Endothelial cell of umbilical vein (primary cell): ENCODE measurements at regions not wholly inside any gene's neighbourhood (a gene's known extent, or its start where the extent isn't known, plus 50 kb on each side); places are given as distances from the start of the nearest gene placed in this dataset.

ENCODE experiments used
- BruUV-seq: library from RNA; stranded (reverse); fragments of 400-500 nt; replicated peaks from 2 replicates; lab custom pipeline; 2021; lab: Mats Ljungman, UMichigan
- CTCF ChIA-PET: fragments of 300-600, 350-600 bp; sonication (Branson Sonifier 250); formaldehyde crosslinking; loops from one replicate; lab custom pipeline; 2021; ENCODE audit warnings: antibody characterized with exemption, inconsistent platforms; lab: Charles Lee
- POLR2A ChIA-PET: fragments of 300-600, 350-600 bp; sonication (Branson Sonifier 250); formaldehyde crosslinking; loops from one replicate; lab custom pipeline; 2021; ENCODE audit warnings: antibody characterized with exemption, inconsistent platforms; lab: Charles Lee
- DNase-seq: peaks from one replicate; pipeline ENCODE4 v3.0.0-alpha.2; 2011; ENCODE audit warnings: low read depth, low spot score
- FAIRE-seq: peaks from 2 replicates; lab custom pipeline; 2011; peaks lifted over from hg19 to GRCh38; lab: Jason Lieb, UNC
- H2AFZ ChIP-seq: 2 replicates; pipeline ENCODE4 v1.6.0; 2012; ENCODE audit warnings: low read depth, low read length, control low read depth, inconsistent platforms
- H3K27ac ChIP-seq: 2 replicates; pipeline ENCODE4 v1.5.1; 2011; ENCODE audit warnings: low read depth, mild to moderate bottlenecking, control low read depth, low read length, moderate library complexity; ENCODE audit not compliant: insufficient read depth
- H3K27me3 ChIP-seq, 2 experiments: 2 replicates each; pipeline versions ENCODE4 v1.6.0 to v1.6.1; 2011; ENCODE audit warnings: low read length in 2 of 2, mixed read lengths in 1 of 2; ENCODE audit not compliant: control insufficient read depth in 2 of 2, insufficient read depth in 2 of 2
- H3K36me3 ChIP-seq, 2 experiments: 2 replicates in 1 of 2; 3 replicates in 1 of 2; pipeline ENCODE4 v1.5.1; 2011; ENCODE audit warnings: low read length in 2 of 2, mild to moderate bottlenecking in 1 of 2, moderate library complexity in 1 of 2; ENCODE audit not compliant: control insufficient read depth in 2 of 2, insufficient read depth in 2 of 2; ENCODE audit errors: extremely low read depth in 1 of 2
- H3K4me1 ChIP-seq: 3 replicates; pipeline ENCODE4 v1.5.1; 2011; ENCODE audit warnings: mild to moderate bottlenecking, low read length; ENCODE audit not compliant: control insufficient read depth, insufficient read depth; ENCODE audit errors: extremely low read depth
- H3K4me2 ChIP-seq: 2 replicates; pipeline ENCODE4 v1.6.1; 2011; ENCODE audit warnings: low read length, control low read depth, mixed read lengths; ENCODE audit not compliant: insufficient read depth
- H3K4me3 ChIP-seq, 3 experiments: fragments of 200-600 bp in 1 of 3; sonication (generic), shearing (Covaris generic) in 1 of 3; replicated peaks in 1 of 3; 2 replicates each; pipeline ENCODE4 v1.5.1; 2011 to 2016; ENCODE audit warnings: control low read depth in 3 of 3, low read length in 3 of 3, mild to moderate bottlenecking in 2 of 3, inconsistent platforms in 1 of 3, low read depth in 1 of 3, moderate library complexity in 1 of 3; ENCODE audit not compliant: insufficient read depth in 1 of 3
- H3K79me2 ChIP-seq: 2 replicates; pipeline ENCODE4 v1.6.0; 2012; ENCODE audit warnings: low read length, inconsistent platforms; ENCODE audit not compliant: control insufficient read depth, insufficient read depth
- H3K9ac ChIP-seq: replicated peaks from 2 replicates; pipeline ENCODE3; 2011; ENCODE audit warnings: low read length, control low read depth; ENCODE audit not compliant: insufficient read depth; ENCODE audit errors: extremely low read depth
- H3K9me1 ChIP-seq: replicated peaks from 3 replicates; pipeline ENCODE4 v1.6.0; 2011; ENCODE audit warnings: mild to moderate bottlenecking, low read length; ENCODE audit not compliant: control insufficient read depth, insufficient read depth; ENCODE audit errors: extremely low read depth
- H3K9me3 ChIP-seq: replicated peaks from 2 replicates; pipeline ENCODE4 v1.5.1; 2012; ENCODE audit warnings: low read length, inconsistent platforms; ENCODE audit not compliant: control insufficient read depth, insufficient read depth
- H4K20me1 ChIP-seq: replicated peaks from 2 replicates; pipeline ENCODE3; 2011; ENCODE audit warnings: mild to moderate bottlenecking, low read length; ENCODE audit not compliant: control insufficient read depth, insufficient read depth; ENCODE audit errors: extremely low read depth
- EZH2 ChIP-seq: IDR thresholded peaks from 2 replicates; pipeline ENCODE4 v1.6.1; 2012; ENCODE audit warnings: borderline replicate concordance, low read depth, mild to moderate bottlenecking, moderate library complexity, low read length, inconsistent platforms; ENCODE audit not compliant: severe bottlenecking
- FOS ChIP-seq: IDR thresholded peaks from 2 replicates; pipeline ENCODE4 v1.6.1; 2011; ENCODE audit warnings: mild to moderate bottlenecking, low read length, moderate library complexity, borderline replicate concordance; ENCODE audit not compliant: insufficient read depth
- GATA2 ChIP-seq: IDR thresholded peaks from 2 replicates; pipeline ENCODE4 v1.7.0; 2011; ENCODE audit warnings: low read depth, mild to moderate bottlenecking, moderate library complexity, mixed read lengths, low read length; ENCODE audit not compliant: insufficient read length, insufficient read depth
- JUN ChIP-seq: IDR thresholded peaks from 2 replicates; pipeline ENCODE4 v1.6.1; 2011; ENCODE audit warnings: borderline replicate concordance, low read depth; ENCODE audit not compliant: insufficient read length, insufficient read depth
- MAX ChIP-seq: IDR thresholded peaks from 2 replicates; pipeline ENCODE4 v1.6.1; 2011; ENCODE audit not compliant: insufficient read depth, insufficient read length
- MYC ChIP-seq: IDR thresholded peaks from one replicate; pipeline ENCODE4 v1.6.1; 2011; ENCODE audit warnings: mild to moderate bottlenecking, low read depth, low read length
- POLR2A ChIP-seq: IDR thresholded peaks from 2 replicates; pipeline ENCODE4 v1.6.1; 2012; ENCODE audit warnings: low read depth, mild to moderate bottlenecking, control low read depth, low read length
- POLR2AphosphoS5 ChIP-seq: IDR thresholded peaks from 2 replicates; pipeline ENCODE4 v1.6.1; 2012; ENCODE audit warnings: low read depth, mild to moderate bottlenecking, control low read depth, low read length, moderate library complexity; ENCODE audit not compliant: insufficient read depth
- dilution Hi-C: fragments of 300-500 bp; cut with MboI; formaldehyde crosslinking; loops from one replicate; pipeline ENCODE4 v1.15.0; 2019; ENCODE audit warnings: low sequenced_read_pairs; ENCODE audit not compliant: extremely low pct_ligation_motif_present
- intact Hi-C: fragments of 100-400 bp; cut with micrococcal nuclease; formaldehyde crosslinking; loops from one replicate; pipeline ENCODE4 v1.10.0; 2022
- TF ChIP-seq, protein P1 (sequence below), 2 donors: IDR thresholded peaks; 1 replicate in 1 of 2; 2 replicates in 1 of 2; pipeline ENCODE4 v1.5.1; 2011; ENCODE audit warnings: low read length in 2 of 2, mild to moderate bottlenecking in 2 of 2, moderate library complexity in 2 of 2, control low read depth in 1 of 2, inconsistent platforms in 1 of 2, low read depth in 1 of 2; ENCODE audit not compliant: insufficient read depth in 1 of 2; ENCODE audit errors: extremely low read depth in 1 of 2

DNA sequence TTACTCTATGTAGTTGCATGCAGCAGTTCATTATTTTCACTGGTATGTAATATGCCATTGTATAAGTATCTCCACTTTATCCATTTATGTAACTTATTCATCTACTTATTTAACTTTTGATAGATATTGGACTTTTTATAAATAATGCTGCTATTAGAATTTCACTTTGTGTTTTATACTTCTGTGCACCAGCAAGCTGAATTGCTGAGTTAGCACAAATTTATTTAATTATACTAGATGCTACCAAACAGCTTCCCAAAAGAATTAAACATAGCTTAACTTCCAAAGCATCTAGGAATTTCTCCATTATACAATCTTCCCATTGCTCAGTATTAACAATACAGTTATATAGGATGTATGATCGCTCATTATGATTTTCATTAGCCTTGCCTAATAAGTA lies 308.0 kb upstream of the FKBP1C start:
- no peak for FAIRE-seq
- DNase-seq, result no peak
- BruUV-seq, result no TSS peak
- Histone ChIP-seq H3K27me3 (no peaks in the 10 kb centered on the region), H3K36me3 (no peaks in the 10 kb centered on the region), H3K9ac (no peak overlapping the region), H3K9me3 (no peaks in the 10 kb centered on the region), H3K4me2 (no peak overlapping the region), H3K4me1 (no peaks in the 10 kb centered on the region), H3K9me1 (no peaks in the 10 kb centered on the region), H3K27ac (no peak overlapping the region), H3K79me2 (no peaks in the 10 kb centered on the region), H3K4me3 (no peak overlapping the region), H4K20me1 (no peaks in the 10 kb centered on the region), H2AFZ (no peak overlapping the region)
- TF ChIP-seq FOS (no peak), MAX (no peak), EZH2 (no peak), POLR2AphosphoS5 (no peak), POLR2A (no peak), MYC (no peak), GATA2 (no peak), JUN (no peak)
- TF ChIP-seq, protein P1, sequence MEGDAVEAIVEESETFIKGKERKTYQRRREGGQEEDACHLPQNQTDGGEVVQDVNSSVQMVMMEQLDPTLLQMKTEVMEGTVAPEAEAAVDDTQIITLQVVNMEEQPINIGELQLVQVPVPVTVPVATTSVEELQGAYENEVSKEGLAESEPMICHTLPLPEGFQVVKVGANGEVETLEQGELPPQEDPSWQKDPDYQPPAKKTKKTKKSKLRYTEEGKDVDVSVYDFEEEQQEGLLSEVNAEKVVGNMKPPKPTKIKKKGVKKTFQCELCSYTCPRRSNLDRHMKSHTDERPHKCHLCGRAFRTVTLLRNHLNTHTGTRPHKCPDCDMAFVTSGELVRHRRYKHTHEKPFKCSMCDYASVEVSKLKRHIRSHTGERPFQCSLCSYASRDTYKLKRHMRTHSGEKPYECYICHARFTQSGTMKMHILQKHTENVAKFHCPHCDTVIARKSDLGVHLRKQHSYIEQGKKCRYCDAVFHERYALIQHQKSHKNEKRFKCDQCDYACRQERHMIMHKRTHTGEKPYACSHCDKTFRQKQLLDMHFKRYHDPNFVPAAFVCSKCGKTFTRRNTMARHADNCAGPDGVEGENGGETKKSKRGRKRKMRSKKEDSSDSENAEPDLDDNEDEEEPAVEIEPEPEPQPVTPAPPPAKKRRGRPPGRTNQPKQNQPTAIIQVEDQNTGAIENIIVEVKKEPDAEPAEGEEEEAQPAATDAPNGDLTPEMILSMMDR (IDR thresholded peaks at IDR 0.05; ENCODE audit: extremely low read depth in 1 of 2, insufficient read depth in 1 of 2, low read depth in 1 of 2, low read length in 2 of 2), result no peak
- POLR2A ChIA-PET, result no interaction called here
- CTCF ChIA-PET, result no interaction called here
- dilution Hi-C loops (no loop called here), intact Hi-C loops (no loop called here)
